ENCODE measurements at regions not wholly inside any gene's neighbourhood (a gene's known extent, or its start where the extent isn't known, plus 50 kb on each side); places are given as distances from the start of the nearest gene placed in this dataset.

DNA sequence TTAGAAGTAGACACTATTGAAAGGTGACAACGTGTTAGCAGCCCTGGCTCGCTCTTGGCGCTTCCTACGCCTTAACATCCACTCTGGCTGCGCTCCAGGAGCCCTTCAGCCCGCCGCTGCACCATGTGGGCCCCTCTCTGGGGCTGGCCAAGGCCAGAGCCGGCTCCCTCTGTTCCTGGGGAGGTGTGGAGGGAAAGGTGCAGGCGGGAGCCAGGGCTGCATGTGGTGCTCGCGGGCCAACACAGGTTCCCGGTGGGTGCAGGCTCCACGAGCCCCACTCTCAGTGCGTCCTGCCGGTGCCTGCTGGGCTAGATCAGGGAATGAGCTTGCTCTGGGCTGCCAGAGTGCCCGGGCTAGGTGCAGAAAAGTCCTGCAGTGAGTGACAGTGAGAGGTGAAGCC is 1284.3 kb downstream of the OLFM4 start:
- Histone ChIP-seq H3K4me1 (ENCODE audit: insufficient read depth, low read length, poor library complexity, severe bottlenecking) (no peaks in the 10 kb centered on the region), H3K4me2 (ENCODE audit: low read length) (no peak overlapping the region), H3K27ac (ENCODE audit: low read depth, low read length, poor library complexity, severe bottlenecking) (no peak overlapping the region), H4K20me1 (ENCODE audit: insufficient read depth, low read length) (no peaks in the 10 kb centered on the region), H3K79me2 (ENCODE audit: insufficient read depth, low read depth, low read length) (no peaks in the 10 kb centered on the region), H3K9me2 (ENCODE audit: insufficient read depth, low read length) (no peaks in the 10 kb centered on the region), H2AFZ (ENCODE audit: low read length) (no peak overlapping the region), H3K4me3 (ENCODE audit: low read depth, low read length, poor library complexity, severe bottlenecking) (no peak overlapping the region), H3K36me3 (ENCODE audit: insufficient read depth, low read length) (no peaks in the 10 kb centered on the region), H3K9me3 (ENCODE audit: low read length) (no peaks in the 10 kb centered on the region)
- DNase-seq (ENCODE audit: low spot score) = no peak
- intact Hi-C loops (cut with micrococcal nuclease; ENCODE audit: unreplicated experiment) = no loop called here
- ChIA-PET CTCF (ENCODE audit: unreplicated experiment) (no interaction called here), POLR2A (no interaction called here)
- BruUV-seq (replicated peaks) = no TSS peak
- no peak for TF ChIP-seq EZH2phosphoT487 (IDR thresholded peaks at IDR 0.05; ENCODE audit: borderline replicate concordance, low read depth, low read length)
- TF ChIP-seq, protein P1, sequence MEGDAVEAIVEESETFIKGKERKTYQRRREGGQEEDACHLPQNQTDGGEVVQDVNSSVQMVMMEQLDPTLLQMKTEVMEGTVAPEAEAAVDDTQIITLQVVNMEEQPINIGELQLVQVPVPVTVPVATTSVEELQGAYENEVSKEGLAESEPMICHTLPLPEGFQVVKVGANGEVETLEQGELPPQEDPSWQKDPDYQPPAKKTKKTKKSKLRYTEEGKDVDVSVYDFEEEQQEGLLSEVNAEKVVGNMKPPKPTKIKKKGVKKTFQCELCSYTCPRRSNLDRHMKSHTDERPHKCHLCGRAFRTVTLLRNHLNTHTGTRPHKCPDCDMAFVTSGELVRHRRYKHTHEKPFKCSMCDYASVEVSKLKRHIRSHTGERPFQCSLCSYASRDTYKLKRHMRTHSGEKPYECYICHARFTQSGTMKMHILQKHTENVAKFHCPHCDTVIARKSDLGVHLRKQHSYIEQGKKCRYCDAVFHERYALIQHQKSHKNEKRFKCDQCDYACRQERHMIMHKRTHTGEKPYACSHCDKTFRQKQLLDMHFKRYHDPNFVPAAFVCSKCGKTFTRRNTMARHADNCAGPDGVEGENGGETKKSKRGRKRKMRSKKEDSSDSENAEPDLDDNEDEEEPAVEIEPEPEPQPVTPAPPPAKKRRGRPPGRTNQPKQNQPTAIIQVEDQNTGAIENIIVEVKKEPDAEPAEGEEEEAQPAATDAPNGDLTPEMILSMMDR (conservative IDR thresholded peaks at IDR 0.05; ENCODE audit: low read length) = no peak

DNA sequence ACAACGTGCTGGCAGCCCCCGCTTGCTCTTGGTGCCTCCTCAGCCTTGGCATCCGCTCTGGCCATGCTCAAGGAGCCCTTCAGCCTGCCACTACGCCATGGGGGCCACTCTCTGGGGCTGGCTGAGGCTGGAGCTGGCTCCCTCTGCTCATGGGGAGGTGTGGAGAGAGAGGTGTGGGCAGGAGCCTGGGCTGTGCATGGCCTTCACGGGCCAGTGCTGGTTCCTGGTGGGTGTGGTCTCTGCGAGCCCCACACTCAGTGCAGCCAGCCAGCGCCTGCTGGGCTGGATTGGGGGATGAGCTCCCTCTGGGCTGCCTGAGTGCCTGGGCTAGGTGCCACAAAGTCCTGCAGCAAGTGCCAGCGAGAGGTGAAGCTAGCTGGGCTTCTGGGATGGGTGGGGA is 1289.1 kb downstream of the OLFM4 start:
- Histone ChIP-seq H3K9me2 (ENCODE audit: insufficient read depth, low read length) (no peaks in the 10 kb centered on the region), H3K4me3 (ENCODE audit: low read depth, low read length, poor library complexity, severe bottlenecking) (no peak overlapping the region), H3K27ac (ENCODE audit: low read depth, low read length, poor library complexity, severe bottlenecking) (no peak overlapping the region), H2AFZ (ENCODE audit: low read length) (no peak overlapping the region), H3K9me3 (ENCODE audit: low read length) (no peaks in the 10 kb centered on the region), H3K4me2 (ENCODE audit: low read length) (no peak overlapping the region), H3K36me3 (ENCODE audit: insufficient read depth, low read length) (no peaks in the 10 kb centered on the region), H3K79me2 (ENCODE audit: insufficient read depth, low read depth, low read length) (no peaks in the 10 kb centered on the region), H3K4me1 (ENCODE audit: insufficient read depth, low read length, poor library complexity, severe bottlenecking) (no peaks in the 10 kb centered on the region), H4K20me1 (ENCODE audit: insufficient read depth, low read length) (no peaks in the 10 kb centered on the region)
- no TSS peak for BruUV-seq (replicated peaks)
- intact Hi-C loops (cut with micrococcal nuclease; ENCODE audit: unreplicated experiment) = no loop called here
- TF ChIP-seq, protein P1 (conservative IDR thresholded peaks at IDR 0.05; ENCODE audit: low read length) = no peak
- TF ChIP-seq EZH2phosphoT487 (IDR thresholded peaks at IDR 0.05; ENCODE audit: borderline replicate concordance, low read depth, low read length) = no peak
- DNase-seq (ENCODE audit: low spot score) = no peak
- POLR2A ChIA-PET = no interaction called here
- CTCF ChIA-PET (ENCODE audit: unreplicated experiment) = no interaction called here

DNA sequence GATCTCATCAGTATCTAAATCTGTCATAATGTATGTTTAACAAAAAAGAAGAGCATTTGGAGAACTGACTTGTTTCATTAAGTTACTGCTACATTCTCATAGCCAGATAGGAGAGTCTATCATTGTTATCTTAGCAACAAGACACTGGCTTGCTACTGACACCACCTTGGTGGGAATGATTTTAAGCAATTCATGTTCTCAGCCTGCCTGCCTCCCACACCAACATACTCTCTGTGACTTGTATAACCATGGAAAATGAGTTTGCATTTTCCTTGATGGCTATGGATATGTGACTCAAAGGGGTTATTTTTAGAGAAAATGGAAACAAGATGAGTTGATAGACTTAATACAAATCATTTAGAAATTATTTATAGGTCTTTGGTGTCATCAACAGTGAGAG is 1308.9 kb downstream of the OLFM4 start:
- Histone ChIP-seq H3K9me2 (ENCODE audit: insufficient read depth, low read length) (no peaks in the 10 kb centered on the region), H3K4me2 (ENCODE audit: low read length) (no peak overlapping the region), H3K27ac (ENCODE audit: low read depth, low read length, poor library complexity, severe bottlenecking) (no peak overlapping the region), H4K20me1 (ENCODE audit: insufficient read depth, low read length) (no peaks in the 10 kb centered on the region), H3K4me3 (ENCODE audit: low read depth, low read length, poor library complexity, severe bottlenecking) (no peak overlapping the region), H3K36me3 (ENCODE audit: insufficient read depth, low read length) (no peaks in the 10 kb centered on the region), H3K79me2 (ENCODE audit: insufficient read depth, low read depth, low read length) (no peaks in the 10 kb centered on the region), H3K9me3 (ENCODE audit: low read length) (no peaks in the 10 kb centered on the region), H3K4me1 (ENCODE audit: insufficient read depth, low read length, poor library complexity, severe bottlenecking) (no peaks in the 10 kb centered on the region), H2AFZ (ENCODE audit: low read length) (no peak overlapping the region)
- no TSS peak for BruUV-seq (replicated peaks)
- no peak for DNase-seq (ENCODE audit: low spot score)
- no peak for TF ChIP-seq EZH2phosphoT487 (IDR thresholded peaks at IDR 0.05; ENCODE audit: borderline replicate concordance, low read depth, low read length)
- TF ChIP-seq, protein P1 (conservative IDR thresholded peaks at IDR 0.05; ENCODE audit: low read length) = no peak
- ChIA-PET POLR2A (interaction anchor here (0.5 kb wide), 1 partner anchor 18 kb away, joined by 3 read pairs; no protein-coding TSS in a partner anchor), CTCF (ENCODE audit: unreplicated experiment) (no interaction called here)
- intact Hi-C loops (cut with micrococcal nuclease; ENCODE audit: unreplicated experiment) = no loop called here
